Colonic mucosa (tissue), 4 donors: ENCODE measurements at regions not wholly inside any gene's neighbourhood (a gene's known extent, or its start where the extent isn't known, plus 50 kb on each side); places are given as distances from the start of the nearest gene placed in this dataset.

Experiments
- DNase-seq: peaks from one replicate; pipeline ENCODE4 v3.0.0-alpha.2; 2020
- H3K27ac ChIP-seq: fragments of 200-600 bp; one replicate; pipeline ENCODE4 v1.8.0; 2021
- H3K27me3 ChIP-seq: fragments of 200-600 bp; one replicate; pipeline ENCODE4 v1.8.0; 2021
- H3K36me3 ChIP-seq: fragments of 200-600 bp; one replicate; pipeline ENCODE4 v1.8.0; 2021
- H3K4me1 ChIP-seq: fragments of 200-600 bp; one replicate; pipeline ENCODE4 v1.8.0; 2021; ENCODE audit warnings: mild to moderate bottlenecking
- H3K4me3 ChIP-seq: fragments of 200-600 bp; one replicate; pipeline ENCODE4 v1.8.0; 2021
- H3K9ac ChIP-seq, 2 donors: one replicate each; pipeline ENCODE4 v1.7.0; 2013; ENCODE audit warnings: control low read depth in 2 of 2, low read depth in 2 of 2, low read length in 2 of 2
- H3K9me3 ChIP-seq: fragments of 200-600 bp; one replicate; pipeline ENCODE4 v1.8.0; 2021
- CTCF ChIP-seq: fragments of 200-600 bp; IDR thresholded peaks from one replicate; pipeline ENCODE4 v1.8.0; 2022; ENCODE audit warnings: antibody characterized with exemption, mild to moderate bottlenecking
- intact Hi-C: fragments of 100-400 bp; cut with DNase I; formaldehyde crosslinking; loops from one replicate; pipeline ENCODE4 v1.14.1; 2022
- donor health status: healthy.
- donor health status: DM: no; HTN: no; CAD: no.
- donor health status: DM: no; HTN: no; CAD: no.

- intact Hi-C loops: no loop called here
- Histone ChIP-seq H3K9me3 (no peaks in the 10 kb centered on the region), H3K27me3 (no peaks in the 10 kb centered on the region), H3K27ac (no peak overlapping the region), H3K4me3 (no peak overlapping the region), H3K9ac (no peak overlapping the region), H3K36me3 (no peaks in the 10 kb centered on the region), H3K4me1 (no peaks in the 10 kb centered on the region)
- DNase-seq: no peak
- TF ChIP-seq CTCF: no peak
These were observed 562.0 kb upstream of the SEMA3D start for GRCh38 chr7:85748861-85749260.

- no peak overlapping the region for H3K4me3 ChIP-seq
- TF ChIP-seq CTCF: no peak
- no peak overlapping the region for H3K9ac ChIP-seq
- no peaks in the 10 kb centered on the region for H3K4me1 ChIP-seq
- intact Hi-C loops: no loop called here
- no peaks in the 10 kb centered on the region for H3K9me3 ChIP-seq
- no peak for DNase-seq
- no peaks in the 10 kb centered on the region for H3K27me3 ChIP-seq
- no peaks in the 10 kb centered on the region for H3K36me3 ChIP-seq
- no peak overlapping the region for H3K27ac ChIP-seq
These were observed 550.6 kb upstream of the SEMA3D start for GRCh38 chr7:85737426-85737825.

GRCh38 chr7:85736085-85736484 lies 549.2 kb upstream of the SEMA3D start:
- H3K9me3 ChIP-seq: no peaks in the 10 kb centered on the region
- DNase-seq: no peak
- H3K9ac ChIP-seq: no peak overlapping the region
- no peaks in the 10 kb centered on the region for H3K27me3 ChIP-seq
- H3K4me1 ChIP-seq: no peaks in the 10 kb centered on the region
- no peak overlapping the region for H3K4me3 ChIP-seq
- no peaks in the 10 kb centered on the region for H3K36me3 ChIP-seq
- intact Hi-C loops: no loop called here
- H3K27ac ChIP-seq: no peak overlapping the region
- no peak for TF ChIP-seq CTCF

GRCh38 chr7:85734823-85735222 lies 548.0 kb upstream of the SEMA3D start:
- H3K36me3 ChIP-seq: no peaks in the 10 kb centered on the region
- no peak for DNase-seq
- intact Hi-C loops: no loop called here
- H3K9ac ChIP-seq: no peak overlapping the region
- no peaks in the 10 kb centered on the region for H3K27me3 ChIP-seq
- H3K4me1 ChIP-seq: no peaks in the 10 kb centered on the region
- H3K27ac ChIP-seq: no peak overlapping the region
- H3K4me3 ChIP-seq: no peak overlapping the region
- TF ChIP-seq CTCF: no peak
- no peaks in the 10 kb centered on the region for H3K9me3 ChIP-seq

GRCh38 chr7:85733169-85733915 lies 546.5 kb upstream of the SEMA3D start:
- TF ChIP-seq CTCF: no peak
- intact Hi-C loops: no loop called here
- DNase-seq: no peak
- H3K36me3 ChIP-seq: no peaks in the 10 kb centered on the region
- no peaks in the 10 kb centered on the region for H3K4me1 ChIP-seq
- no peak overlapping the region for H3K9ac ChIP-seq
- H3K4me3 ChIP-seq: no peak overlapping the region
- H3K9me3 ChIP-seq: no peaks in the 10 kb centered on the region
- no peaks in the 10 kb centered on the region for H3K27me3 ChIP-seq
- no peak overlapping the region for H3K27ac ChIP-seq
